Mononuclear cell (primary cell): ENCODE measurements at regions not wholly inside any gene's neighbourhood (a gene's known extent, or its start where the extent isn't known, plus 50 kb on each side); places are given as distances from the start of the nearest gene placed in this dataset.
"Not testable (repeated sequence)": the region's sequence is repeated elsewhere in the genome, so short reads cannot be mapped to it uniquely, and the experiment has no call there.

Source experiments
- H3K27me3 ChIP-seq: 2 replicates; pipeline ENCODE4 v1.6.0; 2011; ENCODE audit warnings: low read length, control low read depth; ENCODE audit not compliant: insufficient read depth
- H3K4me1 ChIP-seq: 2 replicates; pipeline ENCODE4 v1.5.1; 2011; ENCODE audit warnings: mild to moderate bottlenecking, low read length, control low read depth; ENCODE audit not compliant: insufficient read depth
- H3K4me3 ChIP-seq: 2 replicates; pipeline ENCODE4 v1.5.1; 2011; ENCODE audit warnings: mild to moderate bottlenecking, low read length, moderate library complexity
- H3K9me3 ChIP-seq: 2 replicates; pipeline ENCODE4 v1.5.1; 2011; ENCODE audit warnings: low read depth, mild to moderate bottlenecking, control low read depth, low read length

DNA sequence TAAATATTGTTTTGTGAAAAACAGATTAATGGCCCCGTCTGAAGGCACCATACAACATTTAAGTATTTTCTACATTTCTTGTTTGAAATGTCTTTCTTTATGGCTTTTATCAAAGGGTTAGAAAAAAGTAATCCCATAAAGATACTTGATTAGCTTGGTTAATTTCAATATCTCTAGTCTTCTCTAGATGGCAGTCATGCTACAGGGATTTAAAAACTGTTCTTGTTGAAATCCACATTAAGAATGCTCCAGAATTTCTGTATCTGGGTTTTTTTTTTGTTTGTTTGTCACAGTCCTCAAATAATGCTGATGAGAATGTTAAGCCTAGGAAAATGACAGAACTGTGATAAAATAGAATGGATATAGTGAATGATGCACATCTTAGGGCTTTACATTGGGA is 109.0 kb upstream of the AADAT start:
- Histone ChIP-seq H3K4me1 (no peaks in the 10 kb centered on the region), H3K27me3 (no peaks in the 10 kb centered on the region), H3K9me3 (peaks cover 26% of the 10 kb centered on the region), H3K4me3 (no peak overlapping the region)

DNA sequence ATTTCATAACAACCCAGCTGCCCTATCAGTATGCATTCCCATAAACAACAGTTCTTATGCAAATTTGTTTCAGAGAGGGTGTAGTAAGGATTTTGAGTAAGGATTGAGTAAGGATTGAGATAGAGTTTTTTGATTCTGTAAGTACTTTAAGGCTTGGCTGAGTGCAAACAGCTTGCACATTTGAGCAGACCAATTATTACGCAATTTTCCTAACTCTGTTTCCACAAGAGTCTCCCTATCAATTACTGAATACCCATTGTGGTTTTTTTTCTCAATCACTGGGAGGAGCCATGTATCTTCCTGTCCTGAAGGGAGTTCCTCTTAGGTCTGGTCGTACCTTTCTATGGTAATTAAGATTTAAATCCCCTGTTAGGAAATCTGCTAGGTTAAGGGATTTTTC is 105.0 kb upstream of the AADAT start:
- H3K9me3 ChIP-seq, H3K4me3 ChIP-seq, H3K27me3 ChIP-seq, H3K4me1 ChIP-seq: not testable (repeated sequence)

DNA sequence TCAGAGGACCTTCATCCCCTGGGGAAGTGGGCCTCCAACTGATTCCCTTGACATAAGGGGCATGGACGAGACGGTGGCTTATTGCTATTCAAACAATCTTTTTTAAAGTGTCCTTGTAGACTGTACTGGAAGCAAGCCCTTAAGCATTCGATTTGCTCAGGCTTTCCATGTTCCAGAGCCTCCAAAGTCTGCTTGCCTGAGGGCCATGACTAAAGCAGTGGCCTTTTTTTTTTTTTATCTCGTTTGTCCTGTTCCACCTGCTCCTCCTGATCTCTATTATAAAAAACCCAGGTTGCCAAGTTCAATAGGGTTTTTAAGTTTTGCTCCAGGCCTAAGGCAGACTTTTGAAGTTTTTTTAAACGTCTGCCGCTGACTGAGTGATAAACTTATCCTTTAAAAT is 103.7 kb upstream of the AADAT start:
- Histone ChIP-seq H3K4me1 (no peaks in the 10 kb centered on the region), H3K27me3 (no peaks in the 10 kb centered on the region), H3K9me3 (no peaks in the 10 kb centered on the region)

DNA sequence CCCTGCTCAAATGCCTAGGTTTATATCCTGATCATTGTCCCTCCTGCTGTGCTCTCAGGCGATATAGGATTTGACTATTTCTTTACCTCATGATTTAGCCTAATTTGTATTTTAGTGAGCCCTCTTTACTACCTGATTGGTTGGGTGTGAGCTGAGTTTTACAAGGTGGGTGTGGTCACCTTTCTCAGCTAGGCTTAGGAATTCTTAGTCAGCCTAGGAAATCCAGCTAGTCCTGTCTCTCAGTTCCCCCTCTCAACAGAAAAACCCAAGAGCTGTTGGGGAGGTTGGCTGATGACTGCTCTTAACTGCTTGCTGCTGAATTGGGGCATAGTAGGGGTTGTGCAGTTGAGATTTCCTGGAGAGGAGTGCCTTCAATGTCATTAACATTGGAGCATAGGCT is 100.5 kb upstream of the AADAT start:
- Histone ChIP-seq H3K9me3 (no peaks in the 10 kb centered on the region), H3K27me3 (no peaks in the 10 kb centered on the region), H3K4me3 (no peak overlapping the region), H3K4me1 (no peaks in the 10 kb centered on the region)

More for the DNA sequence above, 103.7 kb upstream of the AADAT start:
- no peak overlapping the region for H3K4me3 ChIP-seq

DNA sequence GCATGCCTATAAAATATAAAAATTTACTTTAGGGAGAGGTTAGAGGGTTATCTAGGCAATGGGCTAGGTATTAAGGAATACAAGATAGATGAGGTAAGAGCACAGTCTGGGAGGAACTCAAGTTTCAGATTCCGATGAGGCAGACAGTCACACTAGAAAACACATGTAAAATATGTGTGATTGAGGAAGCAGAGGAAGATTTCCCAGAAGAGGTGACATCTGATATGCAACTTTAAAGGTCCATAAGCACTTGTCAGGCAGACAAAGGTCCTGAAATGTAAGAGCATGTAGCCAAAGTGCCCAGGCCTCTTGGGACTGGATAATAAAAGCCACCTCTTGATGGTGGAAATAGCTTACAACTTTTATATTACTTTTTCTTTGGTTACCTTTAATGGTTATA is 81.1 kb upstream of the AADAT start:
- H3K4me1 ChIP-seq = no peaks in the 10 kb centered on the region
- no peak overlapping the region for H3K4me3 ChIP-seq
- H3K9me3 ChIP-seq = no peaks in the 10 kb centered on the region
- H3K27me3 ChIP-seq = no peaks in the 10 kb centered on the region

DNA sequence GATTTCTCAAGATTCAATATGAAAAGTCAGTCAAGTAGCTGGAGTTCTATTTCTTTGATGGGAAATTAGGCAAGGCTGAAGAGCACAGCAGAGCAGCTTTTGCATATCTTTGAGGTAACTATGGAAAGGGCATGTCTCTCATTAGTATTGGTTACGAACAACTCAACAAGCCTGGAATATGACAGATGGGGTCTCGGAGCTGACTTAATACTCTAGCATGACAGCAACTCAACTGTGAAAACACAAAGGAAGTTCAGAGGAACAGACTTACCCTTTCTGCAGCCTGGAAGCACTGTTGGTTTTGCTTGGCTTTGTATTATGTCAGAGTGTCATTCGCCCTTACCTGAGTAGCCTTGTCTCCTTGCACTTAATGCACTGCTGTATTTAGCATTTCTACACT is 79.9 kb upstream of the AADAT start:
- Histone ChIP-seq H3K9me3 (no peaks in the 10 kb centered on the region), H3K27me3 (no peaks in the 10 kb centered on the region), H3K4me1 (no peaks in the 10 kb centered on the region), H3K4me3 (no peak overlapping the region)

DNA sequence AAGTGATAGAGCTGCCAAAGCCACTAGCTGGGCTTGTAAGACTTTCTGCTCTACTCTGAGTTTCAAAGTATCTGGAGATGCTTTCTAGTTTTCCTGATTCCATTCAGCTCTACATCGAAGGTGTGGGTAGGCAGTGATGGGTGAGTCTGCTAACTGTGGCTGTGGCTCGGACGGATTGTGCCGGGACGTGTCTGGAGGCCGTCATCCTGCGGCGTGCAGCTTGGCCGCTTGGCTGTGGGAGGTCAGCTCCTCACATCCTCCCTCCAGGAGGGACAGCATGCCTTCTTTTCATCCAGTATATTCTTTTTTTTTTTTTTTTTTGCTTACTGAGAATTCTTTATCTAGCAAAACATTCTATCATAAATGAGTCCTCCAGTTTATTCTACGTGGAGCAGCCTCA is 77.9 kb upstream of the AADAT start:
- H3K27me3 ChIP-seq = no peaks in the 10 kb centered on the region
- no peaks in the 10 kb centered on the region for H3K4me1 ChIP-seq
- no peaks in the 10 kb centered on the region for H3K9me3 ChIP-seq
- no peak overlapping the region for H3K4me3 ChIP-seq

DNA sequence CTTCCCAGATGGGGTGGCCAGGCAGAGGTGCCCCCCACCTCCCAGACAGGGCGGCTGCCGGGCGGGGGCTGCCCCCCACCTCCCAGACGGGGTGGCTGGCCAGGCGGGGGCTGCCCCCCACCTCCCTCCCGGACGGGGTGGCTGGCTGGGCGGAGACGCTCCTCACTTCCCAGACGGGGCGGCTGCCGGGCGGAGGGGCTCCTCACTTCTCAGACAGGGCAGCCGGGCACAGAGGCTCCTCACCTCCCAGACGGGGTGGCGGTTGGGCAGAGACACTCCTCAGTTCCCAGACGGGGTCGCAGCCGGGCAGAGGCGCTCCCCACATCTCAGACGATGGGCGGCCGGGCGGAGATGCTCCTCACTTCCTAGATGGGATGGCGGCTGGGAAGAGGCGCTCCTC is 76.4 kb upstream of the AADAT start:
- not testable (repeated sequence) for H3K9me3 ChIP-seq, H3K27me3 ChIP-seq, H3K4me3 ChIP-seq, H3K4me1 ChIP-seq

DNA sequence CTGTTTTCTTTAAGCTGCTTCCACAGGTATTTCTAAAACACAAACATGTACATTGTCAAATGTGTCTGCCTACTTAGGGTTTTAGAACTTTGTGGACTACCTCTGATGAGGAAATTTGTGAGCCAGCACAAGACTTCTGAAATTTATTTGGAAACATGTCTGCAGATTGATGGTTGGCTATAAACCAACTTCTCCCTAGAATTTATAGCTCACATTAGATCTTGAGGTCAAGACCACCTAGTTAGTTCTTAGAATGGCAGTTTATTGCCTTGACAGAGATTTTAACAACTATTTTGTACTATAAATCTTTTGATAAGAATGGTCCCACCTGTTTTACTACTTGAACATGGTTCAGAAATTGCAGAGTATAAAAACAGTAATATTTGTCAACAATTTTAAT is 72.7 kb upstream of the AADAT start:
- no peaks in the 10 kb centered on the region for H3K9me3 ChIP-seq
- H3K4me1 ChIP-seq = no peaks in the 10 kb centered on the region
- no peaks in the 10 kb centered on the region for H3K27me3 ChIP-seq
- H3K4me3 ChIP-seq = no peak overlapping the region

DNA sequence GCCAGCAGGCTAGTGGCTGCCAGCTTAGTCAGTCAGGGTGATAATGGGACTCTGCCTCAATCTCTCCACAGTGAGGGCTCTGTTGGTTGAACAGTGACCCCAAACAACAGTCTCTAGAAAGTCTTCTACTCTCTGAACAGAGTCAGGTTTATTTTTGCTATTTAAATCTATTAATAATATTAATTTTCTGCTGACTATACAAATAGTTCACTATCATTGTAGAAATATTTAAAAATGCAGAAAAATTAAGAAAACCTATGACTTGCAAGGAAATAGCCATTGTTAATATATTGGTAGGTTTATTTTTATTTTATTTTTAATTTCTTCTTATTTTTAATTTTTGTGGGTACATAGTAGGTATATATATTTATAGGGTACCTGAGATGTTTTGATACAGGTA is 67.9 kb upstream of the AADAT start:
- Histone ChIP-seq H3K4me1 (no peaks in the 10 kb centered on the region), H3K4me3 (no peak overlapping the region), H3K27me3 (no peaks in the 10 kb centered on the region), H3K9me3 (no peaks in the 10 kb centered on the region)

DNA sequence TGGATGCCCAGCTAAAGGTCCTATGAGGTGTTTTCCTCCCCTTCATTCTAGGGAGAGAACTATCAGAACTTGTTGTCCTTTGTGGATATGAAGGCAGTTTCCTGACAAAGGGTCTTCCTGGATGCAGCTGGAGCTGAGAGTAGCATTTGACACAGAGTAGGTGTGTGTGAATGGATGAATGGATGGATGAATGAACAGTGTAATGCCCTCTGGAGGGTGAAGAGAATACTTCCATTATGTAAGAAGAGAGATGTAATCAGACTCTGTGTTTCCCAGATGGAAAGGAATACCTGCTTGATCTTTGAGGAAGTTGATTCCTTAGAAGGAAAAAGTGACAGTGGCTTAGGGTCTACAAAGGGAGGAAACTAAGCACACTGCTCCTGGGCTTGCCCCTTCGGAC is 55.4 kb upstream of the AADAT start:
- Histone ChIP-seq H3K9me3 (no peaks in the 10 kb centered on the region), H3K27me3 (no peaks in the 10 kb centered on the region), H3K4me1 (no peaks in the 10 kb centered on the region), H3K4me3 (no peak overlapping the region)

DNA sequence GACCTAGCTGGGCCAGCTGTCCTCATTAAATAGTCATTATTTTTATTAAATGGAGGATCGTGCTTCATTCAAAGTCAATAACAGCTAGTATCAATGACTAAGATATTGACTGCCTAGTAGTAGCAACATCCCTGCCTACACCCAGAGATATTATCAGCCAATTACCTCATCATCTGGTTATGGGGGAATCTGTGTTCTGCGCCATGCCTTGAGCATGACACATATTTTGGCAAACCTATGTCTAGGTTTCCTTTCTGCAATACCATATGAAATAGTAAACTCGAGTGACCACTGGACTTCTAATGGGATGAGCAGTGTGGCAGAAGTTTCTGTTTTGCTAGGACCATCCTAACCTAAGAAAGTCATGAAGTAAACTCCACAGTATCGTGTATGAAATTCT is 50.0 kb upstream of the AADAT start:
- no peaks in the 10 kb centered on the region for H3K9me3 ChIP-seq
- no peaks in the 10 kb centered on the region for H3K4me1 ChIP-seq
- no peaks in the 10 kb centered on the region for H3K27me3 ChIP-seq
- H3K4me3 ChIP-seq = no peak overlapping the region
